ENCODE measurements at regions not wholly inside any gene's neighbourhood (a gene's known extent, or its start where the extent isn't known, plus 50 kb on each side); places are given as distances from the start of the nearest gene placed in this dataset.

DNA sequence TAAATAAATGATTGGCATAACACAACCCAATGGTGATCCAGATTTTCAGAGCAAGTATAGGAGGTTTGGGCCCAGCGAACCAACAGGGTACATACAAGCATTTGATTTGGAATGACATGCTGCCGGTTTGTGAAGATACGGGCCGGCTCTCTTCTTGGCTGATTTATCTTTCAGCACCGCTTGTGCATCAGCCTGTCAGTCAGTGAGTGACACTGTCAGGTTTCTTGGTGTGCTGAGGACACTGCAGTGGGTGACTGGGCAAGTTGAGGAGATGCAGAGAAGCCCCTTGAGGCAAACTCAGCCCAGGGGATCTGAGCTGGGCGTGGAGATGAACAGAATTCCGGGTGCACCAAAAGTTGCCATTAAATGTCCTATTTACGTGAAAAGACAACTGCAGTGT is 194.5 kb downstream of the SNX10 start:
- TF ChIP-seq TAF1 (IDR thresholded peaks at IDR 0.05; ENCODE audit: borderline replicate concordance, low read depth, low read length) (no peak), POLR2A (IDR thresholded peaks at IDR 0.05; ENCODE audit: low read depth, low read length) (no peak)

Data from GM12892 (cell line).